ENCODE measurements at regions not wholly inside any gene's neighbourhood (a gene's known extent, or its start where the extent isn't known, plus 50 kb on each side); places are given as distances from the start of the nearest gene placed in this dataset.

GRCh38 chr4:56241500-56241899 lies 145.8 kb downstream of the AASDH start:
- TF ChIP-seq CTCF (IDR thresholded peaks at IDR 0.05) (no peak), POLR2A (IDR thresholded peaks at IDR 0.05) (no peak)
